ENCODE measurements at regions not wholly inside any gene's neighbourhood (a gene's known extent, or its start where the extent isn't known, plus 50 kb on each side); places are given as distances from the start of the nearest gene placed in this dataset.

DNA sequence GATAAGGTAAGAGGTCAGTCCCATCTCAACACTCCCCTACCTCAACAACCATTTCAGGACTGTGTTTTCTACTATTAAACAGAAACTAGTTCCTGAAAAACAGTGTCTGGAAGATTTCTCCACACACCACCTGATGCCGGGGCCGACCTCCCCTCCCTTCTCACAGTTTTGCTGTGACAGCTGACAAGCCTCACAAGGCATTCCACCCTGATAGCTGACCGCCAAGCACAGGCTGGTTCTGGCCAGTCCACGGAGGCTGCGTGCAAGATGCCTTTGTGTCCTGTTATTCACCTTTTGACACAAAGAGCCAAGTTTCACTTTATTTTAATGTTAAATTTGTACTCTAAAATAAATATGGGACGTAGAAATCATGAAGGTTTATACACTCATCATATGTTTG is 758.6 kb downstream of the PDHA2 start:
- TF ChIP-seq, protein P1, sequence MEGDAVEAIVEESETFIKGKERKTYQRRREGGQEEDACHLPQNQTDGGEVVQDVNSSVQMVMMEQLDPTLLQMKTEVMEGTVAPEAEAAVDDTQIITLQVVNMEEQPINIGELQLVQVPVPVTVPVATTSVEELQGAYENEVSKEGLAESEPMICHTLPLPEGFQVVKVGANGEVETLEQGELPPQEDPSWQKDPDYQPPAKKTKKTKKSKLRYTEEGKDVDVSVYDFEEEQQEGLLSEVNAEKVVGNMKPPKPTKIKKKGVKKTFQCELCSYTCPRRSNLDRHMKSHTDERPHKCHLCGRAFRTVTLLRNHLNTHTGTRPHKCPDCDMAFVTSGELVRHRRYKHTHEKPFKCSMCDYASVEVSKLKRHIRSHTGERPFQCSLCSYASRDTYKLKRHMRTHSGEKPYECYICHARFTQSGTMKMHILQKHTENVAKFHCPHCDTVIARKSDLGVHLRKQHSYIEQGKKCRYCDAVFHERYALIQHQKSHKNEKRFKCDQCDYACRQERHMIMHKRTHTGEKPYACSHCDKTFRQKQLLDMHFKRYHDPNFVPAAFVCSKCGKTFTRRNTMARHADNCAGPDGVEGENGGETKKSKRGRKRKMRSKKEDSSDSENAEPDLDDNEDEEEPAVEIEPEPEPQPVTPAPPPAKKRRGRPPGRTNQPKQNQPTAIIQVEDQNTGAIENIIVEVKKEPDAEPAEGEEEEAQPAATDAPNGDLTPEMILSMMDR (conservative IDR thresholded peaks at IDR 0.05; ENCODE audit: low read depth in 2 of 2) = no peak
- TF ChIP-seq POLR2AphosphoS5 (IDR thresholded peaks at IDR 0.05; ENCODE audit: low read depth) (no peak), EZH2phosphoT487 (IDR thresholded peaks at IDR 0.05; ENCODE audit: unreplicated experiment) (no peak), EZH2 (IDR thresholded peaks at IDR 0.05; ENCODE audit: low read depth, unreplicated experiment) (no peak), CREB1 (CRISPR knock-in tag; IDR thresholded peaks at IDR 0.05; ENCODE audit: low read depth) (no peak)
- TF ChIP-seq, protein P2, sequence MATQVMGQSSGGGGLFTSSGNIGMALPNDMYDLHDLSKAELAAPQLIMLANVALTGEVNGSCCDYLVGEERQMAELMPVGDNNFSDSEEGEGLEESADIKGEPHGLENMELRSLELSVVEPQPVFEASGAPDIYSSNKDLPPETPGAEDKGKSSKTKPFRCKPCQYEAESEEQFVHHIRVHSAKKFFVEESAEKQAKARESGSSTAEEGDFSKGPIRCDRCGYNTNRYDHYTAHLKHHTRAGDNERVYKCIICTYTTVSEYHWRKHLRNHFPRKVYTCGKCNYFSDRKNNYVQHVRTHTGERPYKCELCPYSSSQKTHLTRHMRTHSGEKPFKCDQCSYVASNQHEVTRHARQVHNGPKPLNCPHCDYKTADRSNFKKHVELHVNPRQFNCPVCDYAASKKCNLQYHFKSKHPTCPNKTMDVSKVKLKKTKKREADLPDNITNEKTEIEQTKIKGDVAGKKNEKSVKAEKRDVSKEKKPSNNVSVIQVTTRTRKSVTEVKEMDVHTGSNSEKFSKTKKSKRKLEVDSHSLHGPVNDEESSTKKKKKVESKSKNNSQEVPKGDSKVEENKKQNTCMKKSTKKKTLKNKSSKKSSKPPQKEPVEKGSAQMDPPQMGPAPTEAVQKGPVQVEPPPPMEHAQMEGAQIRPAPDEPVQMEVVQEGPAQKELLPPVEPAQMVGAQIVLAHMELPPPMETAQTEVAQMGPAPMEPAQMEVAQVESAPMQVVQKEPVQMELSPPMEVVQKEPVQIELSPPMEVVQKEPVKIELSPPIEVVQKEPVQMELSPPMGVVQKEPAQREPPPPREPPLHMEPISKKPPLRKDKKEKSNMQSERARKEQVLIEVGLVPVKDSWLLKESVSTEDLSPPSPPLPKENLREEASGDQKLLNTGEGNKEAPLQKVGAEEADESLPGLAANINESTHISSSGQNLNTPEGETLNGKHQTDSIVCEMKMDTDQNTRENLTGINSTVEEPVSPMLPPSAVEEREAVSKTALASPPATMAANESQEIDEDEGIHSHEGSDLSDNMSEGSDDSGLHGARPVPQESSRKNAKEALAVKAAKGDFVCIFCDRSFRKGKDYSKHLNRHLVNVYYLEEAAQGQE (IDR thresholded peaks at IDR 0.05; ENCODE audit: unreplicated experiment) = no peak

Data from GM23338 (cell line).